GM23338 (cell line): ENCODE measurements at regions not wholly inside any gene's neighbourhood (a gene's known extent, or its start where the extent isn't known, plus 50 kb on each side); places are given as distances from the start of the nearest gene placed in this dataset.

Source experiments
- ATAC-seq: fragments of 200-7000 bp; cut with Tn5 transposase; 3 replicates; pipeline ENCODE4 v1.9.1; 2020
- DNase-seq: peaks from one replicate; pipeline ENCODE4 v3.0.0-alpha.2; 2015; ENCODE audit warnings: low spot score
- H2AFZ ChIP-seq: fragments of 200-600 bp; sonication (generic); 2 replicates; pipeline ENCODE4 v1.8.0; 2016; ENCODE audit warnings: antibody characterized with exemption, mild to moderate bottlenecking, moderate library complexity
- H3F3A ChIP-seq: fragments of 200-600 bp; sonication (generic); replicated peaks from 2 replicates; pipeline ENCODE4 v1.8.0; 2017; ENCODE audit warnings: antibody characterized with exemption, mixed run types, low read depth
- H3K27ac ChIP-seq: fragments of 200-600 bp; sonication (generic); 2 replicates; pipeline ENCODE4 v1.6.1; 2016; ENCODE audit warnings: low read depth
- H3K27me3 ChIP-seq: fragments of 200-600 bp; sonication (generic); 2 replicates; pipeline ENCODE4 v1.8.0; 2016; ENCODE audit warnings: mild to moderate bottlenecking, mixed run types, moderate library complexity; ENCODE audit not compliant: insufficient read depth
- H3K36me3 ChIP-seq: fragments of 200-600 bp; sonication (generic); 2 replicates; pipeline ENCODE4 v1.8.0; 2016; ENCODE audit warnings: mild to moderate bottlenecking; ENCODE audit not compliant: insufficient read depth
- H3K4me1 ChIP-seq: fragments of 200-600 bp; sonication (generic); 2 replicates; pipeline ENCODE4 v1.8.0; 2016; ENCODE audit warnings: mild to moderate bottlenecking, moderate library complexity; ENCODE audit not compliant: insufficient read depth
- H3K4me2 ChIP-seq: fragments of 200-600 bp; sonication (generic); 2 replicates; pipeline ENCODE4 v1.7.1; 2017; ENCODE audit warnings: mixed run types
- H3K4me3 ChIP-seq: fragments of 200-600 bp; sonication (generic); 2 replicates; pipeline ENCODE4 v1.6.1; 2016; ENCODE audit warnings: mixed run types
- H3K79me2 ChIP-seq: fragments of 200-600 bp; sonication (generic); replicated peaks from 2 replicates; pipeline ENCODE4 v1.8.0; 2017; ENCODE audit warnings: mild to moderate bottlenecking; ENCODE audit not compliant: insufficient read depth
- H3K9me2 ChIP-seq: fragments of 200-600 bp; sonication (generic); 2 replicates; pipeline ENCODE4 v1.8.0; 2017; ENCODE audit not compliant: insufficient read depth
- H4K20me1 ChIP-seq: fragments of 200-600 bp; sonication (generic); replicated peaks from 2 replicates; pipeline ENCODE4 v1.8.0; 2017; ENCODE audit warnings: mild to moderate bottlenecking; ENCODE audit not compliant: insufficient read depth
- H3K27ac Mint-ChIP-seq: 2 replicates; pipeline ENCODE4 v1.8.0; 2020; ENCODE audit warnings: inconsistent platforms, mild to moderate bottlenecking, moderate library complexity, mixed read lengths
- H3K27me3 Mint-ChIP-seq: 3 replicates; pipeline ENCODE4 v1.8.0; 2022; ENCODE audit warnings: low read depth, mild to moderate bottlenecking, moderate library complexity, mixed read lengths, inconsistent platforms; ENCODE audit not compliant: insufficient read depth, poor library complexity
- H3K36me3 Mint-ChIP-seq: 3 replicates; pipeline ENCODE4 v1.8.0; 2021; ENCODE audit warnings: low read depth, mild to moderate bottlenecking, inconsistent platforms, moderate library complexity, mixed read lengths
- H3K4me1 Mint-ChIP-seq: 3 replicates; pipeline ENCODE4 v1.8.0; 2020; ENCODE audit warnings: mild to moderate bottlenecking, inconsistent platforms, mixed read lengths
- H3K4me3 Mint-ChIP-seq: 3 replicates; pipeline ENCODE4 v1.8.0; 2021; ENCODE audit warnings: moderate library complexity, mild to moderate bottlenecking, inconsistent platforms, mixed read lengths
- H3K9me3 Mint-ChIP-seq: 3 replicates; pipeline ENCODE4 v1.8.0; 2020; ENCODE audit warnings: moderate library complexity, mild to moderate bottlenecking, inconsistent platforms, mixed read lengths
- CREB1 ChIP-seq: fragments of 250-450 bp; sonication (Bioruptor Pico); IDR thresholded peaks from 2 replicates; pipeline ENCODE4 v1.5.0; 2020; ENCODE audit warnings: low read depth, mild to moderate bottlenecking, moderate library complexity
- EZH2 ChIP-seq: fragments of 200-600 bp; sonication (generic); IDR thresholded peaks from one replicate; pipeline ENCODE4 v1.8.0; 2017; ENCODE audit warnings: antibody characterized with exemption, mild to moderate bottlenecking, low read depth; ENCODE audit not compliant: unreplicated experiment
- EZH2phosphoT487 ChIP-seq: fragments of 200-600 bp; sonication (generic); IDR thresholded peaks from one replicate; pipeline ENCODE4 v1.8.1; 2018; ENCODE audit warnings: antibody characterized with exemption; ENCODE audit not compliant: unreplicated experiment
- TF ChIP-seq, protein P1 (sequence below): IDR thresholded peaks from one replicate; pipeline ENCODE4 v1.6.1; 2018; ENCODE audit warnings: antibody characterized with exemption; ENCODE audit not compliant: unreplicated experiment
- TF ChIP-seq, protein P2 (sequence below): IDR thresholded peaks from 2 replicates; pipeline ENCODE4 v1.6.1; 2016; ENCODE audit warnings: antibody characterized with exemption
- TF ChIP-seq, protein P3 (sequence below): fragments of 250-450 bp; sonication (Bioruptor Pico); IDR thresholded peaks from 2 replicates; pipeline ENCODE4 v1.5.0; 2020; ENCODE audit warnings: mild to moderate bottlenecking, moderate library complexity

DNA sequence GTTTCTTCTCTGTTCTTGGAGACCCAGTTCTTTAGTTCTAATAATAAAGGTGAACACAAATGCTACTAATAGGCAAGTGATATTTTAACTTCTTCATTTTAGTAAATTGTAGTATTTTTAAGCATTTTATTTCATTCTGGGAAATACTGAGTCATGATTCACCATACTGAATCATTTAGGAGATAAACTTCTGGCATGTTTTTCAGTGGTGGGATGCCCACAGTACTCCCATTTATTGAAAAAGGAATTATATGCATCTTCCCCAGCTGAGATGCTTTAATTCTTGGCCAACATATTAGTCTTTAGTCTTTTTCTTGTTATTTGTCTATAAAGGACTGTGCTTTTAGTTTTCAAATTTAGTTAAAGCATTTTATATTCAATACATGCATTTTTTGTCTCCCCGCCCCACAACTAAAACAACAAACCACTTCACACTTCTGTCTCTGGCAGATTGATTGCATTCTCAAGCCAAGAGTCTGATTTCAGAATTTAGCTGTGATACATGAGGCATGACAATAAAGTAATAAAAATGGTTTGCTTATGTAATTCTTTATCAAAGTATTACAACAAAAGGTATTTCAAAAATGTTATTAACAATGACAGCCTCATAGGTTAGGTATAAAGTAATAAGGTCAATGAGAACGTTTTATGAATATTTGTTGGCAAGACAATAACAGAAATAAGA is 125.2 kb upstream of the CDH18 start:
- H3K4me1 Mint-ChIP-seq = peaks cover 11% of the 10 kb centered on the region
- H3K4me1 ChIP-seq = no peaks in the 10 kb centered on the region
- no peaks in the 10 kb centered on the region for H3F3A ChIP-seq
- H3K9me2 ChIP-seq = no peaks in the 10 kb centered on the region
- H2AFZ ChIP-seq = no peak overlapping the region
- no peak overlapping the region for H3K4me2 ChIP-seq
- no peaks in the 10 kb centered on the region for H4K20me1 ChIP-seq
- TF ChIP-seq EZH2 = no peak
- TF ChIP-seq, protein P1, sequence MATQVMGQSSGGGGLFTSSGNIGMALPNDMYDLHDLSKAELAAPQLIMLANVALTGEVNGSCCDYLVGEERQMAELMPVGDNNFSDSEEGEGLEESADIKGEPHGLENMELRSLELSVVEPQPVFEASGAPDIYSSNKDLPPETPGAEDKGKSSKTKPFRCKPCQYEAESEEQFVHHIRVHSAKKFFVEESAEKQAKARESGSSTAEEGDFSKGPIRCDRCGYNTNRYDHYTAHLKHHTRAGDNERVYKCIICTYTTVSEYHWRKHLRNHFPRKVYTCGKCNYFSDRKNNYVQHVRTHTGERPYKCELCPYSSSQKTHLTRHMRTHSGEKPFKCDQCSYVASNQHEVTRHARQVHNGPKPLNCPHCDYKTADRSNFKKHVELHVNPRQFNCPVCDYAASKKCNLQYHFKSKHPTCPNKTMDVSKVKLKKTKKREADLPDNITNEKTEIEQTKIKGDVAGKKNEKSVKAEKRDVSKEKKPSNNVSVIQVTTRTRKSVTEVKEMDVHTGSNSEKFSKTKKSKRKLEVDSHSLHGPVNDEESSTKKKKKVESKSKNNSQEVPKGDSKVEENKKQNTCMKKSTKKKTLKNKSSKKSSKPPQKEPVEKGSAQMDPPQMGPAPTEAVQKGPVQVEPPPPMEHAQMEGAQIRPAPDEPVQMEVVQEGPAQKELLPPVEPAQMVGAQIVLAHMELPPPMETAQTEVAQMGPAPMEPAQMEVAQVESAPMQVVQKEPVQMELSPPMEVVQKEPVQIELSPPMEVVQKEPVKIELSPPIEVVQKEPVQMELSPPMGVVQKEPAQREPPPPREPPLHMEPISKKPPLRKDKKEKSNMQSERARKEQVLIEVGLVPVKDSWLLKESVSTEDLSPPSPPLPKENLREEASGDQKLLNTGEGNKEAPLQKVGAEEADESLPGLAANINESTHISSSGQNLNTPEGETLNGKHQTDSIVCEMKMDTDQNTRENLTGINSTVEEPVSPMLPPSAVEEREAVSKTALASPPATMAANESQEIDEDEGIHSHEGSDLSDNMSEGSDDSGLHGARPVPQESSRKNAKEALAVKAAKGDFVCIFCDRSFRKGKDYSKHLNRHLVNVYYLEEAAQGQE = no peak
- H3K27ac ChIP-seq = no peak overlapping the region
- no peaks in the 10 kb centered on the region for H3K36me3 Mint-ChIP-seq
- no peaks in the 10 kb centered on the region for H3K27me3 ChIP-seq
- H3K27me3 Mint-ChIP-seq = no peaks in the 10 kb centered on the region
- DNase-seq = no peak
- H3K9me3 Mint-ChIP-seq = no peaks in the 10 kb centered on the region; the same call in 2 of the 3 replicates
- no peak overlapping the region for H3K27ac Mint-ChIP-seq
- no peak for ATAC-seq
- H3K36me3 ChIP-seq = no peaks in the 10 kb centered on the region
- H3K4me3 ChIP-seq = no peak overlapping the region
- no peaks in the 10 kb centered on the region for H3K79me2 ChIP-seq
- no peak overlapping the region for H3K4me3 Mint-ChIP-seq

DNA sequence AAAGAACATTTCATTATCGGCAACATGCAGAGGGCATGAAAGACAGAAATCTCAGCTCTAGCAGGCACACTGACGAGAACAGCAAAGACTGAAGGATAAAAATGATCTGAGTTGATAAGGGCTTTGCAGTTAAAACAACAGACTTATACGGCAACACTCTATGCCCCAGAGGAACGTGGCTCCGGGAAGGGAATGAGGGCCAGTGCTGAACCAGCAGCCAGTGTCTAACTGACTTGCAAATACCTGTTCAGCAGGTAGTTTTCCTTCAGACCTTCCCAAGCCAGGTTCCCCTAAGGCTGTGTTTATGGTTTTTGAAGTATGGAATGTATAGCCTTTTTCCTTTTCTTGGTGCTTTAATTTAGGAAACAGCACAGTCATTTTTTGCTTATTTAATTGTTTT is 121.3 kb upstream of the CDH18 start:
- no peaks in the 10 kb centered on the region; the same call in 2 of the 3 replicates for H3K9me3 Mint-ChIP-seq
- H3K4me1 ChIP-seq = no peaks in the 10 kb centered on the region
- no peak overlapping the region for H3K27ac ChIP-seq
- H3K9me2 ChIP-seq = no peaks in the 10 kb centered on the region
- H3K27me3 ChIP-seq = no peaks in the 10 kb centered on the region
- H3K36me3 ChIP-seq = no peaks in the 10 kb centered on the region
- H3K27me3 Mint-ChIP-seq = no peaks in the 10 kb centered on the region
- peaks cover 14% of the 10 kb centered on the region for H3K4me1 Mint-ChIP-seq
- H3K4me3 Mint-ChIP-seq = no peak overlapping the region
- ATAC-seq (peak; percentile 68), DNase-seq (peak; percentile 21)
- no peaks in the 10 kb centered on the region for H3K79me2 ChIP-seq
- no peaks in the 10 kb centered on the region for H4K20me1 ChIP-seq
- no peaks in the 10 kb centered on the region for H3K36me3 Mint-ChIP-seq
- peak overlapping the region; percentile 25; the same call in 1 of the 2 replicates for H3K4me2 ChIP-seq
- no peak overlapping the region for H3K4me3 ChIP-seq
- no peaks in the 10 kb centered on the region for H3F3A ChIP-seq
- peak overlapping the region; percentile 12; the same call in 1 of the 2 replicates for H3K27ac Mint-ChIP-seq
- peak overlapping the region; percentile 80; the same call in 1 of the 2 replicates for H2AFZ ChIP-seq
- TF ChIP-seq, protein P1 = no peak
- no peak for TF ChIP-seq EZH2phosphoT487
- TF ChIP-seq, protein P2, sequence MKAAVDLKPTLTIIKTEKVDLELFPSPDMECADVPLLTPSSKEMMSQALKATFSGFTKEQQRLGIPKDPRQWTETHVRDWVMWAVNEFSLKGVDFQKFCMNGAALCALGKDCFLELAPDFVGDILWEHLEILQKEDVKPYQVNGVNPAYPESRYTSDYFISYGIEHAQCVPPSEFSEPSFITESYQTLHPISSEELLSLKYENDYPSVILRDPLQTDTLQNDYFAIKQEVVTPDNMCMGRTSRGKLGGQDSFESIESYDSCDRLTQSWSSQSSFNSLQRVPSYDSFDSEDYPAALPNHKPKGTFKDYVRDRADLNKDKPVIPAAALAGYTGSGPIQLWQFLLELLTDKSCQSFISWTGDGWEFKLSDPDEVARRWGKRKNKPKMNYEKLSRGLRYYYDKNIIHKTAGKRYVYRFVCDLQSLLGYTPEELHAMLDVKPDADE = no peak
- TF ChIP-seq CREB1 (CRISPR knock-in tag) = no peak
- TF ChIP-seq, protein P3, sequence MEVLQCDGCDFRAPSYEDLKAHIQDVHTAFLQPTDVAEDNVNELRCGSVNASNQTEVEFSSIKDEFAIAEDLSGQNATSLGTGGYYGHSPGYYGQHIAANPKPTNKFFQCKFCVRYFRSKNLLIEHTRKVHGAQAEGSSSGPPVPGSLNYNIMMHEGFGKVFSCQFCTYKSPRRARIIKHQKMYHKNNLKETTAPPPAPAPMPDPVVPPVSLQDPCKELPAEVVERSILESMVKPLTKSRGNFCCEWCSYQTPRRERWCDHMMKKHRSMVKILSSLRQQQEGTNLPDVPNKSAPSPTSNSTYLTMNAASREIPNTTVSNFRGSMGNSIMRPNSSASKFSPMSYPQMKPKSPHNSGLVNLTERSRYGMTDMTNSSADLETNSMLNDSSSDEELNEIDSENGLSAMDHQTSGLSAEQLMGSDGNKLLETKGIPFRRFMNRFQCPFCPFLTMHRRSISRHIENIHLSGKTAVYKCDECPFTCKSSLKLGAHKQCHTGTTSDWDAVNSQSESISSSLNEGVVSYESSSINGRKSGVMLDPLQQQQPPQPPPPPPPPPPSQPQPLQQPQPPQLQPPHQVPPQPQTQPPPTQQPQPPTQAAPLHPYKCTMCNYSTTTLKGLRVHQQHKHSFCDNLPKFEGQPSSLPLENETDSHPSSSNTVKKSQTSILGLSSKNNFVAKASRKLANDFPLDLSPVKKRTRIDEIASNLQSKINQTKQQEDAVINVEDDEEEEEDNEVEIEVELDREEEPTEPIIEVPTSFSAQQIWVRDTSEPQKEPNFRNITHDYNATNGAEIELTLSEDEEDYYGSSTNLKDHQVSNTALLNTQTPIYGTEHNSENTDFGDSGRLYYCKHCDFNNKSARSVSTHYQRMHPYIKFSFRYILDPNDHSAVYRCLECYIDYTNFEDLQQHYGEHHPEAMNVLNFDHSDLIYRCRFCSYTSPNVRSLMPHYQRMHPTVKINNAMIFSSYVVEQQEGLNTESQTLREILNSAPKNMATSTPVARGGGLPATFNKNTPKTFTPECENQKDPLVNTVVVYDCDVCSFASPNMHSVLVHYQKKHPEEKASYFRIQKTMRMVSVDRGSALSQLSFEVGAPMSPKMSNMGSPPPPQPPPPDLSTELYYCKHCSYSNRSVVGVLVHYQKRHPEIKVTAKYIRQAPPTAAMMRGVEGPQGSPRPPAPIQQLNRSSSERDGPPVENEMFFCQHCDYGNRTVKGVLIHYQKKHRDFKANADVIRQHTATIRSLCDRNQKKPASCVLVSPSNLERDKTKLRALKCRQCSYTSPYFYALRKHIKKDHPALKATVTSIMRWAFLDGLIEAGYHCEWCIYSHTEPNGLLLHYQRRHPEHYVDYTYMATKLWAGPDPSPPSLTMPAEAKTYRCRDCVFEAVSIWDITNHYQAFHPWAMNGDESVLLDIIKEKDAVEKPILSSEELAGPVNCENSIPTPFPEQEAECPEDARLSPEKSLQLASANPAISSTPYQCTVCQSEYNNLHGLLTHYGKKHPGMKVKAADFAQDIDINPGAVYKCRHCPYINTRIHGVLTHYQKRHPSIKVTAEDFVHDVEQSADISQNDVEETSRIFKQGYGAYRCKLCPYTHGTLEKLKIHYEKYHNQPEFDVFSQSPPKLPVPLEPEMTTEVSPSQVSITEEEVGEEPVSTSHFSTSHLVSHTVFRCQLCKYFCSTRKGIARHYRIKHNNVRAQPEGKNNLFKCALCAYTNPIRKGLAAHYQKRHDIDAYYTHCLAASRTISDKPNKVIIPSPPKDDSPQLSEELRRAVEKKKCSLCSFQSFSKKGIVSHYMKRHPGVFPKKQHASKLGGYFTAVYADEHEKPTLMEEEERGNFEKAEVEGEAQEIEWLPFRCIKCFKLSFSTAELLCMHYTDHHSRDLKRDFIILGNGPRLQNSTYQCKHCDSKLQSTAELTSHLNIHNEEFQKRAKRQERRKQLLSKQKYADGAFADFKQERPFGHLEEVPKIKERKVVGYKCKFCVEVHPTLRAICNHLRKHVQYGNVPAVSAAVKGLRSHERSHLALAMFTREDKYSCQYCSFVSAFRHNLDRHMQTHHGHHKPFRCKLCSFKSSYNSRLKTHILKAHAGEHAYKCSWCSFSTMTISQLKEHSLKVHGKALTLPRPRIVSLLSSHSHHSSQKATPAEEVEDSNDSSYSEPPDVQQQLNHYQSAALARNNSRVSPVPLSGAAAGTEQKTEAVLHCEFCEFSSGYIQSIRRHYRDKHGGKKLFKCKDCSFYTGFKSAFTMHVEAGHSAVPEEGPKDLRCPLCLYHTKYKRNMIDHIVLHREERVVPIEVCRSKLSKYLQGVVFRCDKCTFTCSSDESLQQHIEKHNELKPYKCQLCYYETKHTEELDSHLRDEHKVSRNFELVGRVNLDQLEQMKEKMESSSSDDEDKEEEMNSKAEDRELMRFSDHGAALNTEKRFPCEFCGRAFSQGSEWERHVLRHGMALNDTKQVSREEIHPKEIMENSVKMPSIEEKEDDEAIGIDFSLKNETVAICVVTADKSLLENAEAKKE (CRISPR knock-in tag) = no peak
